Esophagus (tissue), 2 donors: ENCODE measurements at regions not wholly inside any gene's neighbourhood (a gene's known extent, or its start where the extent isn't known, plus 50 kb on each side); places are given as distances from the start of the nearest gene placed in this dataset.

Source experiments
- H3K27ac ChIP-seq, 2 donors: one replicate each; pipeline ENCODE4 v1.5.1; 2013; ENCODE audit warnings: low read depth in 2 of 2, mild to moderate bottlenecking in 2 of 2, inconsistent platforms in 1 of 2, low read length in 1 of 2, moderate library complexity in 1 of 2
- H3K27me3 ChIP-seq, 2 donors: one replicate each; pipeline ENCODE4 v1.6.1; 2013; ENCODE audit warnings: low read length in 2 of 2, control low read depth in 1 of 2, mild to moderate bottlenecking in 1 of 2; ENCODE audit not compliant: insufficient read depth in 2 of 2, control insufficient read depth in 1 of 2
- H3K36me3 ChIP-seq, 2 donors: one replicate each; pipeline ENCODE4 v1.6.1; 2013; ENCODE audit warnings: low read length in 1 of 2; ENCODE audit not compliant: control insufficient read depth in 2 of 2, insufficient read depth in 2 of 2
- H3K4me1 ChIP-seq, 2 donors: one replicate each; pipeline ENCODE4 v1.6.1; 2013; ENCODE audit warnings: low read length in 1 of 2; ENCODE audit not compliant: control insufficient read depth in 2 of 2, insufficient read depth in 2 of 2
- H3K4me3 ChIP-seq, 2 donors: one replicate each; pipeline ENCODE4 v1.5.1; 2013; ENCODE audit warnings: low read length in 2 of 2, mild to moderate bottlenecking in 2 of 2, low read depth in 1 of 2, moderate library complexity in 1 of 2
- H3K9me3 ChIP-seq, 2 donors: one replicate each; pipeline ENCODE4 v1.6.1; 2013; ENCODE audit warnings: mild to moderate bottlenecking in 2 of 2, low read depth in 1 of 2, low read length in 1 of 2, moderate library complexity in 1 of 2; ENCODE audit not compliant: control insufficient read depth in 2 of 2, insufficient read depth in 1 of 2
- WGBS, 2 donors: extraction: QIAGEN DNeasy Blood & Tissue Kit; methylation state at CpG; one replicate each; pipeline ENCODE4 v1.1.7; 2013; 5-methylcytosine and 5-hydroxymethylcytosine counted together
- donor health status: healthy with polysubstance abuse.
- donor health status: Bipolar disorder and iron deficiency.

DNA sequence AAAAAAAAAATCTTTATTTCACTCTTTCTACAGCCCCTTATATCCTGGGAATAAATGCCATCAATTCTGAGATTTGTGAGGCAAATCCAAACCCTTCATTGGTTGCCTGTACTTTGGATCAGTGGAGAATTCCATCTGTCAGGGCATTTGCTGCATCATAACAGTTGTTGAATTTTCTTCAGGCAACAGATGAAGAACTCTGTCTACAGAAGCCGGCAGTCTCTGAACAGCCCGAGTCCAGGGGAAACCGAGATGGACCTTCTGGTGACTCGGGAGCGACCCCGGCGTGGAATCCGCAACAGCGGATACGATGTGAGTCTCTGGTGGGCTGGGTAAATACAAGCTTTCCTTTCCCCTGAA lies 82.3 kb downstream of the C11orf91 start:
- no peak overlapping the region for H3K27ac ChIP-seq
- 88 to 94% methylated on average over 10 of the region's 10 CpGs for WGBS, 2 donors
- no peaks in the 10 kb centered on the region for H3K36me3 ChIP-seq
- H3K9me3 ChIP-seq: no peaks in the 10 kb centered on the region
- no peaks in the 10 kb centered on the region for H3K27me3 ChIP-seq
- no peak overlapping the region for H3K4me3 ChIP-seq
- H3K4me1 ChIP-seq: no peaks in the 10 kb centered on the region

DNA sequence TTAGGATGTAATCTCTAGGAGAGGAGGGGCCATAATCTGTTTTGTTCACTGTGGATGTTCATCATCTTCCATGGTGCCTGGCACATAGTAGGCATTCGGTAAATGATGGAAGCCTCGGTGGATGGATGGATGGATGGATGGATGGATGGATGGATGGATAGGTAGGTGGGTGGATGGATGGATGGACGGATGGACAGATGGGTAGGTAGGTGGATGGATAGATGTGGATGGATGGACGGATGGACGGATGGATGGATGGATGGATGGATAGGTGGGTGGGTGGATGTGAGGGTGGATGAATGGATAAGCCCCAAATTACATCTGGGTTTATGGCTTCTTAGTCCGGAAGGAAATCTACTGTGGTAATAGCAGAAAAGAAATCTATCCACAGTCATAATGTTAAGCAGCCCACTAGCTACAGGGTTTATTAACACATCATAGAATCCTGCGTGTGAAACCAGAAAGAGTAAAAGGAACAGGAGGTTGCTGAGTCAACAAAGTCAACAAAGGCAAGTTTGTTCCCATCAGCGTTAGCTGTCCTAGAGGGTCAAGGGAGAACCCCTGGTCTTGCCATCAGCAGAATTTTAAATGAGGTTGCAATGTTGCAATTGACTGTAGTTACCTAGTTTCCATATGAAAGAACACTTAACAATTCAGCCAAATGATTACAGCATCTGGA lies 82.8 kb downstream of the C11orf91 start:
- no peak overlapping the region for H3K27ac ChIP-seq
- no peaks in the 10 kb centered on the region for H3K36me3 ChIP-seq
- H3K4me3 ChIP-seq: no peak overlapping the region
- H3K4me1 ChIP-seq: no peaks in the 10 kb centered on the region
- 80 to 81% methylated on average over 8 of the region's 8 CpGs for WGBS, 2 donors
- H3K27me3 ChIP-seq: no peaks in the 10 kb centered on the region
- no peaks in the 10 kb centered on the region for H3K9me3 ChIP-seq

DNA sequence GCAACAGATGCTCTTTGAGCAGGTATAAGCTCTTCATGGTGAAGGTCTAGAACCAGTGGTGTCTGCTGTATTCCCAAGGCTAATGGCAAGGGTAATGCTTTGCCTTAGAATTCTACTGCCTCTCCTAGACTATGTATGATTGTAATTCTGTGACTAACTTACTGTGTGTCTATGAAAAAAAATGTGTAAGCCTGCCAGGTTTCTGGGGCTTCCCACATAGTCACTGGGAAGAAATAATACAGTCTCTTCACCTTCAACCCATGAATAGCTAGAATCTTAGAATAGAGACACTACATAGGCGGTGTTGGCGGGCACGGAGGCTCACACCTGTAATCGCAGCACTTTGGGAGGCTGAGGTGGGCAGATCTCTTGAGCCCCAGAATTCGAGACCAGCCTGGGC lies 84.1 kb downstream of the C11orf91 start:
- no peaks in the 10 kb centered on the region for H3K27me3 ChIP-seq
- no peaks in the 10 kb centered on the region for H3K36me3 ChIP-seq
- H3K4me3 ChIP-seq: no peak overlapping the region
- H3K4me1 ChIP-seq: no peaks in the 10 kb centered on the region
- H3K9me3 ChIP-seq: no peaks in the 10 kb centered on the region
- no peak overlapping the region for H3K27ac ChIP-seq
- WGBS, 2 donors: 87 to 92% methylated on average over 5 of the region's 5 CpGs

DNA sequence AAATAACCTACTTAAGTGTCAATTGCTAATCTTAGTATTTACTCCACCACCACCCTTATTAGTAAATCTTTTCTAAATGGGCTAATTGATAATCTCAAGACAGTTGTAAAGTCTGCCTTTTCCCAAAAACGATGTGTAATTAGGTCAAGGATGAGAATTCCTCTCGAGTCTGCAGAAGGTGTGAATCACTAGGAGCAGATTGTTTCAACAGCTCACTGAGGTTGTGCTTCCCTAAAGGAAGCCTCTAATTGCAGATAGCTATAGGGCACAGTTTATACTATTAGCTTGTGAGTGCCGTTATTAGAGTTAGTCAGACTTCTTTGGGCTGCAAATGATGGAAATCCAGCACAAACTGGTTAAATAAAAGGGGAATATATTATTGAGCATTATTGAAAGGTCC lies 84.9 kb downstream of the C11orf91 start:
- H3K27ac ChIP-seq: no peak overlapping the region
- WGBS, 2 donors: 60% methylated on average over 3 of the region's 3 CpGs
- H3K27me3 ChIP-seq: no peaks in the 10 kb centered on the region
- H3K36me3 ChIP-seq: no peaks in the 10 kb centered on the region
- H3K9me3 ChIP-seq: no peaks in the 10 kb centered on the region
- no peaks in the 10 kb centered on the region for H3K4me1 ChIP-seq
- H3K4me3 ChIP-seq: no peak overlapping the region

DNA sequence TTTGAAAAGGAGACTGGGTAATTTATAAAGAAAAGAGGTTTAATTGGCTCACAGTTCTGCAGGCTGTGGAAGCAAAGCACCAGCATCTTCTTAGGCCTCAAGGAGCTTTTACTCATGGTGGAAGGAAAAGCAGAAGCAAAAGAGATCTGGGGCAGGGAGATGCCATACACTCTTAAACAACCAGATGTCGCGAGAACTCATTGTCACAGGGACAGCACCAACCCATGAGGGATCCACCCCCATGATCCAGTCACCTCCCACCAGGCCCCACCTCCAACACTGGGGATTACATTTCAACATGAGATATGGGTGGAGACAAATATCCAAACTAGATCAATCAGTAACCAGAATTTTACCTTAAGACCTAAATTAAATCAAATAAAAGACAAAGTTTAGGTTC lies 87.2 kb downstream of the C11orf91 start:
- Histone ChIP-seq H3K27me3 (no peaks in the 10 kb centered on the region), H3K9me3 (no peaks in the 10 kb centered on the region)
- WGBS, 2 donors: 71 to 94% methylated on average over 2 of the region's 2 CpGs

DNA sequence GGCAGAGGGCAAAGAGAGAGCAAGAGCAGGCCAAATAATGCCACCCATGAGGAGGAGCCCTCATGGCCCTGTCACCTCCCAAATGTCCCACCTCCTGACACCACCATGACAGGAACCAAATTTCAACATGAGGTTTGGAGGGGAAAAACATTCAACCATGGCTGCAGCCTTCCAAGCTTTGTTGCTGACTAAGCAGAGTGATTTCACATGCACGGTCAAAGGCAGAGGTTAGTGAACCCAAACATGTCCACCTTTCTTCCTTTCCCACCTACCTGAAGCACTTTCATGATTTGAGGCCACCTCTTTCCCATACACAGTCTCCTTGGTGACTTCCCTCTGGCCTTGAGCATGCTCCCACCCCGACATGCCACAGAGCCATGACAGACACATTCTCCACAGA lies 89.7 kb downstream of the C11orf91 start:
- Histone ChIP-seq H3K4me3 (no peak overlapping the region), H3K27me3 (no peaks in the 10 kb centered on the region), H3K9me3 (no peaks in the 10 kb centered on the region), H3K4me1 (no peaks in the 10 kb centered on the region), H3K36me3 (no peaks in the 10 kb centered on the region), H3K27ac (no peak overlapping the region)
- 74 to 78% methylated on average over 2 of the region's 2 CpGs for WGBS, 2 donors

More for the DNA sequence above, 87.2 kb downstream of the C11orf91 start:
- H3K27ac ChIP-seq: no peak overlapping the region
- no peak overlapping the region for H3K4me3 ChIP-seq
- H3K36me3 ChIP-seq: no peaks in the 10 kb centered on the region
- H3K4me1 ChIP-seq: no peaks in the 10 kb centered on the region

DNA sequence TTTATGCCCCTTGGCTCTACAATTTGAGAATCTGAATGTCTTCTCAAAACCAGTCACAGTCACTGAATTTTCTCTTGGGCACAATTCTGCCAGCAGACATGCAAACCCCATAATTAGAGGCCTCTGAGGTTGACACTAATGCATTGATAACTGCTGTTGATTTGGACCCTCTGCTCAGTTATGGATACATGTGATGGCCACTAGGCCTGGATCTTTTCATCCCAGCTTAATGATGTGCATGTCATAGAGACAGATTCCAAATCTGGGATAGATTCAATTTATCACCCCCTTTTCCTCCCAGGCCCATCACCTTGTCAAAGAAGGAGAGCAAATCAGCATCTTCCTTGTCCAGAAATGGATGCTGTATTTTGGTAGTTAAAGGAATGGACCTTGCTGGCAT lies 92.2 kb downstream of the C11orf91 start:
- Histone ChIP-seq H3K9me3 (no peaks in the 10 kb centered on the region), H3K27me3 (no peaks in the 10 kb centered on the region)

DNA sequence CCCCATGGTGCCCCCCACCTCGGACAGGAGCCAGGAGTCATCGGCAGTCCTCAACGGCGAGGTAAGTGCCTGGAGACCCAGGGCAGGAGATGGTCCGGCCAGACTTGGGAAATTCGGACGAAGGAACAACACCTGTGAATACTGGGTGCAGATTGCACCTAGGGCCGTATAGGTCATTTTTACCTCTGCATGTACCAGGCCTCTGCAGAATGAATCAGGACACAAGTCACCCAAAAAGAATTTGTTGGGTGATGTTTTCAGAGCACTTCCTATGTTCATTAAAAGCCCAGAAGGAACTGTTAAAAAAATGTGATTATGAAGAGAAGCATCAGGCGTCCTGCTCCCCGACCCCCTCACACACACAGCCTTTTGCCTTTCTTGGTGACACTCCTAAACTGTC lies 93.9 kb downstream of the C11orf91 start:
- WGBS, 2 donors: 90% methylated on average over 10 of the region's 10 CpGs
- H3K4me3 ChIP-seq: no peak overlapping the region
- H3K4me1 ChIP-seq: no peaks in the 10 kb centered on the region
- H3K36me3 ChIP-seq: no peaks in the 10 kb centered on the region
- no peaks in the 10 kb centered on the region for H3K9me3 ChIP-seq
- H3K27ac ChIP-seq: no peak overlapping the region
- H3K27me3 ChIP-seq: no peaks in the 10 kb centered on the region

More for the DNA sequence above, 92.2 kb downstream of the C11orf91 start:
- Histone ChIP-seq H3K4me1 (no peaks in the 10 kb centered on the region), H3K27ac (no peak overlapping the region), H3K4me3 (no peak overlapping the region), H3K36me3 (no peaks in the 10 kb centered on the region)

DNA sequence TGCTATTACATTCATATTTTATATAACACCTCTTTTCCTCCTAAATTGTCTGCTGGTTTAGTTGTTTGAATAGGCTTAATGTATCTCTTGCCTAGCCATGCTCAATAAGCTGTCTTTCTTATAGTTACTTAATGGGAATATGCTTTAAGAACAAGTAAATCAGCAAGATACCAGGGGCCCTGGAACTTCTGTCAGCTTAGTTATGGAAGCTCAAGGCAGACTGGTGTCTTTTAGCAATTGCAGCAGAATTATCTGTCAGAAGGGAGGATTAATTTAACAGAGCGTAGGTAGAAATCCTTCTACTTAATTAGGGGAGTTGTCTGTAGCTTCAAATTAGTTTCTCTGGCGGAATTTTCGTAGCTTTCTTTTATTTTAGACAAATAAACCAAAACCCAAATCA lies 94.9 kb downstream of the C11orf91 start:
- 79 to 89% methylated on average over 3 of the region's 3 CpGs for WGBS, 2 donors
- no peaks in the 10 kb centered on the region for H3K9me3 ChIP-seq
- no peaks in the 10 kb centered on the region for H3K27me3 ChIP-seq
- H3K4me1 ChIP-seq: no peaks in the 10 kb centered on the region
- H3K36me3 ChIP-seq: no peaks in the 10 kb centered on the region
- no peak overlapping the region for H3K4me3 ChIP-seq
- no peak overlapping the region for H3K27ac ChIP-seq

DNA sequence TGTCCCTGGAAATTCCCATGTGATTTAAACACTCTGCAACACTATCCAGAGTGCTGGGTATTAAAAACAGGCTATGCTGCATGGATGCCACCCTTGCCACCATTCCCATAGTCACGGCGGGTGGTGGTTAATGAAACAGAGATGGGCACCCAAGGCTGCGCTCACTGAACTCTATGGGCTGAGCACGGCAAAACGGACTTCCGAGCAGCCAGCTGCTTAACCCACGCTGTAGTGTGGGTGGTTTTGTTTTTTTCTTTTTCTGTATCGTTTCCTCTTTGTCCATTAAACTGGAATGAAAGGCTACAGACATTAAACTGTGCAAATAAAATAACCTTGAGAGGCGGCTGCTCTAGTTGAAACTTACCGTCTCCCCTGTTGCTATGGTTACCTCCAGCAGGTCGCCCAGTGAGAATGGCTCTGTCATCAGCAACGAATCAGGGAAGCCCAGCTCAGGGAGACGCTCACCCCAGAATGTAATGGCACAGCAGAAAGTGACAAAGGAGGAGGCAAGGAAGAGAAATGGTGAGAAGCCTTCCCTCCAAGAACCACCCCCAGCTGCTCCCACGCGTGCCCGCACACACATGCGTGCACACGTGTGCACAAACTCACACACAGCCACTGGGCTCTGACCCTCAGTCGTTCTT lies 102.1 kb downstream of the C11orf91 start:
- 50 to 56% methylated on average over 19 of the region's 19 CpGs for WGBS, 2 donors
- Histone ChIP-seq H3K4me3 (no peak overlapping the region), H3K27me3 (no peaks in the 10 kb centered on the region), H3K9me3 (peaks cover 0 to 3% of the 10 kb centered on the region in 2 donors), H3K4me1 (no peaks in the 10 kb centered on the region), H3K36me3 (no peaks in the 10 kb centered on the region), H3K27ac (no peak overlapping the region)
